ENCODE measurements at regions not wholly inside any gene's neighbourhood (a gene's known extent, or its start where the extent isn't known, plus 50 kb on each side); places are given as distances from the start of the nearest gene placed in this dataset.

DNA sequence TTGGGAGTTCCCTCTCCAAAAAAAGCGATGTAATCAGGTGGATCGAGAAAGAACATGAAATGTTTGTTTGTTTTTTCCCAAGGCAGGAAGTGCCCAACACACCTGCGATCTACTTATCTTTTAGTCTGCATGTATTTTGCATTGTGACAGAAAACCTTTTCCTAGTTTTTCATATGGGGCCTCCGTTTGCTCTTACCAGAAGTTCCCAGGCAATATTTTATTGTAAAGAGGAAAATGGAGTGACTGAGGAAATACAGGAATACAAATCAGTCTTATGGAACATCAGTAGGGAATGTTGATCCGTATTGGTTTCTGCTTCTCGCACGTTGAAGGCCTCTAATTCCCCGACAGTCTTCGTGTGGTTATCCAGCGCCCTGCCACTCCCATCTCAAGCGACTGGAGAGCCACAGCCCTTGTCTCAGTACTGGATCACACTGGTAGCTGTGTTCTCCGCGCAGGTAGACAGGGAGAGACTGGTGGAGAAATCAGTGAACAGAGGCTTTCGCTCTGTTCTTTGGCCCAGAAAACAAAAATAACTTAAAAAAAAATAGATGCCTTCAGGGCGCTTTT lies 107.4 kb downstream of the TRIM27 start:
- ChIA-PET POLR2A (no interaction called here), CTCF (no interaction called here)
- peaks cover 5 to 27% (median 19%) of the 10 kb centered on the region in 3 donors for H3K9me3 Mint-ChIP-seq
- peaks cover 79 to 80% of the 10 kb centered on the region in 2 donors for H3K27me3 Mint-ChIP-seq
- Histone ChIP-seq H3K27ac (ENCODE audit: low read length) (no peak overlapping the region), H3K36me3 (ENCODE audit: control insufficient read depth in 2 of 2, extremely low read depth in 1 of 2, insufficient read depth in 1 of 2, low read length in 1 of 2) (no peaks in the 10 kb centered on the region), H3K27me3 (replicated peaks in 1 of 2; ENCODE audit: control insufficient read depth in 2 of 2, extremely low read depth in 1 of 2, insufficient read depth in 2 of 2, low read length in 1 of 2) (peaks cover 49 to 62% of the 10 kb centered on the region in 2 experiments), H3K4me3 (ENCODE audit: control insufficient read depth in 1 of 2, extremely low read depth in 1 of 2, low read length in 1 of 2) (no peak overlapping the region), H3K9me3 (no peaks in the 10 kb centered on the region), H3K4me1 (ENCODE audit: control insufficient read depth in 1 of 2, extremely low read depth in 1 of 2, insufficient read depth in 2 of 2, low read length in 2 of 2) (peaks cover 0 to 7% of the 10 kb centered on the region in 2 experiments)
- 5% methylated on average over 4 of the region's 15 CpGs for WGBS (ENCODE audit: insufficient coverage)
- H3K27ac Mint-ChIP-seq, result no peak overlapping the region
- peaks cover 2% of the 10 kb centered on the region for H3K36me3 Mint-ChIP-seq
- peaks cover 6 to 34% (median 13%) of the 10 kb centered on the region in 3 donors for H3K4me1 Mint-ChIP-seq
- no peak overlapping the region for H3K4me3 Mint-ChIP-seq
- no peak for ATAC-seq (replicated peaks in 1 of 4)
- DNase-seq, result no peak

DNA sequence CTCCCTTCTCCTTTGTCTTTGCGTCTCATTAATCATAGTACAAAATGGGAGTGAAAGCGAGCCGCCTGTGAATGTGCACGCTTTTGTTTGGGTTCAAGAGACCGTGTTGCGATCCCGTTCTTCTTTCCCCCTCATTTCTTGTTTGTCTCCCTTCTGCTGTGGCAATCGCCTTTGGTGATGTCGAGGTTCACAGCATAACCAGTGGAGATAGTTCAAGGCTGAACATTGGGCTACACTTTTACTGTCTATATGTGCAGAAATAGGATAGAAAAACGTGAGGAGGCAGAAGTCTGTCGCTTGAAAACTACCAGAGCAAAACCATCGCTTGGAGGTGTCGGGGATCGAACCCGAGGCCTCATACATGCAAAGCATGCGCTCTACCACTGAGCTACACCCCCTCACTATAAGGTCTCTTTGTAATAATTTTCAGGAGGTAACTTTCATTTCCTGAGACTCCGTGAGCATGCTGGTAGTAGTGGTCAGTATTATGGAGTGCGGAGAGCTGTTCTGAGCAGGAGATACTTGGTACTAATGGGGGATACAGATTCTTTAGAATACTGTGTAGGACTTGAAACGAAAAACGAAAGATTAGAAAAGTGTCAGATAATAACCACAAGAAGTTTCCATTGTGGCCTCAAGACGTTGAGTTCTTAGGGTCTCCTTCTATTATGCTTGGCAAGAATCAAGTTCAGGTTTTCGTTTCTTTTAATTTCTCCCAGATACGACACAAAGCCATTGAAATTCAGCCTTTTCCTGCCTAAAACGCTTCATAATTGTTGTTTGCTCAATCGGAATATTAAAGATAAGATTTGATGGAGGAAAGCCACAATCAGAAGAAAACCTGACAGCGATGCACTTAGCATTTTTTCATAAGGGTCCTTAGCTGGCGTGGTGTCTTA lies 106.6 kb downstream of the TRIM27 start:
- 5% methylated on average over 7 of the region's 27 CpGs for WGBS (ENCODE audit: insufficient coverage)
- peaks cover 5 to 34% (median 13%) of the 10 kb centered on the region in 3 donors for H3K4me1 Mint-ChIP-seq

DNA sequence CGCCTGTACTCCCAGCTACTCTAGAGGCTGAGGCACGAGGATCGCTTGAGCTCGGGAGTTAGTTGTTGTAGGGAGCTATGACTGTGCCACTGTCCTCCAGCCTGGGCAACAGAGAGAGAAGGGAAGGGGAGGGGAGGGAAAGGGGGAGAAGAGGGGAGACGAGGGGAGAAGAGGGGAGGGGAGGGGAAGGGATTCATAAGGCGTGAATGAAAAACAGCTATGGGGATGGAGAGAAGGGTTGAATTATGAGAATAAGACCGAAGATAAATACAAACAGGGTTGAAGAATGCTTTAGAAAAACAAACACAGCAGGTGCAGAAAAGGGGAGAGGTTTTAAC lies 106.0 kb downstream of the TRIM27 start:
- H3K27ac Mint-ChIP-seq, result no peak overlapping the region
- CTCF ChIA-PET, result no interaction called here
- H3K36me3 ChIP-seq (ENCODE audit: control insufficient read depth in 2 of 2, extremely low read depth in 1 of 2, insufficient read depth in 1 of 2, low read length in 1 of 2), result no peaks in the 10 kb centered on the region
- H3K9me3 Mint-ChIP-seq, result peaks cover 0 to 21% (median 18%) of the 10 kb centered on the region in 3 donors
- POLR2A ChIA-PET, result interaction anchor here in 1 of 2 donors (0.6 kb wide), 1 partner anchor 393 kb away, joined by 3 read pairs; no protein-coding TSS in a partner anchor
- peaks cover 0 to 7% of the 10 kb centered on the region in 2 experiments for H3K4me1 ChIP-seq (ENCODE audit: control insufficient read depth in 1 of 2, extremely low read depth in 1 of 2, insufficient read depth in 2 of 2, low read length in 2 of 2)
- 8% methylated on average over 7 of the region's 7 CpGs for WGBS (ENCODE audit: insufficient coverage)
- H3K27me3 ChIP-seq (replicated peaks in 1 of 2; ENCODE audit: control insufficient read depth in 2 of 2, extremely low read depth in 1 of 2, insufficient read depth in 2 of 2, low read length in 1 of 2), result peaks cover 44 to 67% of the 10 kb centered on the region in 2 experiments
- DNase-seq, result no peak
- no peak for ATAC-seq (replicated peaks in 1 of 4)
- H3K27me3 Mint-ChIP-seq, result peaks cover 73 to 78% of the 10 kb centered on the region in 2 donors
- H3K4me3 ChIP-seq (ENCODE audit: control insufficient read depth in 1 of 2, extremely low read depth in 1 of 2, low read length in 1 of 2), result no peak overlapping the region
- no peaks in the 10 kb centered on the region for H3K9me3 ChIP-seq
- H3K27ac ChIP-seq (ENCODE audit: low read length), result no peak overlapping the region
- H3K4me1 Mint-ChIP-seq, result peaks cover 5 to 29% (median 13%) of the 10 kb centered on the region in 3 donors
- H3K36me3 Mint-ChIP-seq, result peaks cover 2% of the 10 kb centered on the region
- no peak overlapping the region for H3K4me3 Mint-ChIP-seq

More for the DNA sequence above, 106.6 kb downstream of the TRIM27 start:
- Histone ChIP-seq H3K4me1 (ENCODE audit: control insufficient read depth in 1 of 2, extremely low read depth in 1 of 2, insufficient read depth in 2 of 2, low read length in 2 of 2) (peaks cover 0 to 7% of the 10 kb centered on the region in 2 experiments), H3K9me3 (no peaks in the 10 kb centered on the region), H3K4me3 (ENCODE audit: control insufficient read depth in 1 of 2, extremely low read depth in 1 of 2, low read length in 1 of 2) (no peak overlapping the region), H3K36me3 (ENCODE audit: control insufficient read depth in 2 of 2, extremely low read depth in 1 of 2, insufficient read depth in 1 of 2, low read length in 1 of 2) (no peaks in the 10 kb centered on the region), H3K27ac (ENCODE audit: low read length) (no peak overlapping the region), H3K27me3 (replicated peaks in 1 of 2; ENCODE audit: control insufficient read depth in 2 of 2, extremely low read depth in 1 of 2, insufficient read depth in 2 of 2, low read length in 1 of 2) (peaks cover 45 to 65% of the 10 kb centered on the region in 2 experiments)
- H3K27me3 Mint-ChIP-seq, result peaks cover 77 to 80% of the 10 kb centered on the region in 2 donors
- CTCF ChIA-PET, result no interaction called here
- peaks cover 2% of the 10 kb centered on the region for H3K36me3 Mint-ChIP-seq
- DNase-seq (no peak), ATAC-seq (replicated peaks in 1 of 4) (no peak)
- peak overlapping the region in 1 of 2 donors; percentile 43 for H3K27ac Mint-ChIP-seq
- no peak overlapping the region for H3K4me3 Mint-ChIP-seq
- peaks cover under 1 to 22% (median 21%) of the 10 kb centered on the region in 3 donors for H3K9me3 Mint-ChIP-seq
- POLR2A ChIA-PET, result interaction anchor here in 1 of 2 donors (0.6 kb wide), 1 partner anchor 392 kb away, joined by 3 read pairs; no protein-coding TSS in a partner anchor

DNA sequence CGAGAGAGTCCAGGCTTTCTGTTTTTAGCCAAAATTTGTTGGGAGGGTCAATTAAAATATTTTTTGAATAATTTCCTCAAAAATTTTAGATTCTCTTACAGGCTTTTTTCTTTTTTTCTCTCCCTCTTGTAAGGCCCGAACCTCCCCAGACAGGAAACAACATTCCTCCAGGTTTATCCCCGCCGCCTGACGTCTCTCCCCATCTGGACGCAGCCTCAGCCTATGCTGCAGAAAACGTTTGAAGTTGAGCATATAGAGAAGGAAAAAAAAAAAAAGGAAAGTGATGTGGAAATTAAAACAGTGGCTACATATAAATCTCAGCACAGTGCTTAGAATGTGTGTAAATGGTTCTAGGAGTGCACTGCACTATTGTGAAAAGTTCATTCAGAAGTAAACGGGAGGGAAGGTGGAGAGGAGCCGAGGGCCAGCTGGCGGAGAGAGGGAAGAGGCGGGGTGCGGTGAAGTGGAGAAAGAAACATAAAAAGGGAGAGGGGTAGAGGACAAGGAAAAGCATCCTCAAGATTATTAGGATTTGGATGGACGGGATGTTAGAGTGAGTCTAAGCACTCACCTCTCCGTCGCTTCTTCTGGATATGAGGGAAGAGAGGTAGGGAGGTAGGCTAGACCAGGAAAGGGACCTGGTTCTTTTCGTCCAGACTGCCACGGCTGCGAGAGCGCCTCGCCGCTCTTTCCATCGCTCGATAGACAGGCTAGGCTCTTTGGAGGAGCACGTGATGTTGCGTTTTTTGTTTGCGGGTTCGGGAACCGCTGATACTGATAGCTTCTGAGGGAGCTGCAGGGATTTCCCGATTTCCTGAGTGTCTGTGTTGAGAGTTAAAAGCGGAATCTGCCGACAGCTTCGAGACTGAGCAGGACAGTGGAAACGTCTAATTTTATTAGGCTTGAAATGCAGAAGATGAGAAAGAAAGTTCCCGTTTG lies 98.7 kb downstream of the TRIM27 start:
- peaks cover 28 to 54% of the 10 kb centered on the region in 2 experiments for H3K27me3 ChIP-seq (replicated peaks in 1 of 2; ENCODE audit: control insufficient read depth in 2 of 2, extremely low read depth in 1 of 2, insufficient read depth in 2 of 2, low read length in 1 of 2)
- H3K9me3 ChIP-seq, result no peaks in the 10 kb centered on the region
- peak overlapping the region in 1 of 3 donors; percentile 23 for H3K4me3 Mint-ChIP-seq
- ATAC-seq (replicated peaks in 1 of 4) (no peak), DNase-seq (no peak)
- ChIA-PET POLR2A (no interaction called here), CTCF (interaction anchor here in 1 of 2 donors (2.2 kb wide), 1 partner anchor 12 kb away, joined by 11 read pairs; no protein-coding TSS in a partner anchor)
- H3K27ac Mint-ChIP-seq, result no peak overlapping the region
- H3K4me1 ChIP-seq (ENCODE audit: control insufficient read depth in 1 of 2, extremely low read depth in 1 of 2, insufficient read depth in 2 of 2, low read length in 2 of 2), result peaks cover 0 to 10% of the 10 kb centered on the region in 2 experiments
- peaks cover 0 to 3% (median 0%) of the 10 kb centered on the region in 3 donors for H3K9me3 Mint-ChIP-seq
- H3K27me3 Mint-ChIP-seq, result peaks cover 78 to 80% of the 10 kb centered on the region in 2 donors
- H3K36me3 Mint-ChIP-seq, result no peaks in the 10 kb centered on the region
- H3K4me1 Mint-ChIP-seq, result peaks cover 8 to 13% (median 11%) of the 10 kb centered on the region in 3 donors
- no peaks in the 10 kb centered on the region for H3K36me3 ChIP-seq (ENCODE audit: control insufficient read depth in 2 of 2, extremely low read depth in 1 of 2, insufficient read depth in 1 of 2, low read length in 1 of 2)
- 3% methylated on average over 26 of the region's 34 CpGs for WGBS (ENCODE audit: insufficient coverage)
- H3K4me3 ChIP-seq (ENCODE audit: control insufficient read depth in 1 of 2, extremely low read depth in 1 of 2, low read length in 1 of 2), result no peak overlapping the region
- no peak overlapping the region for H3K27ac ChIP-seq (ENCODE audit: low read length)

DNA sequence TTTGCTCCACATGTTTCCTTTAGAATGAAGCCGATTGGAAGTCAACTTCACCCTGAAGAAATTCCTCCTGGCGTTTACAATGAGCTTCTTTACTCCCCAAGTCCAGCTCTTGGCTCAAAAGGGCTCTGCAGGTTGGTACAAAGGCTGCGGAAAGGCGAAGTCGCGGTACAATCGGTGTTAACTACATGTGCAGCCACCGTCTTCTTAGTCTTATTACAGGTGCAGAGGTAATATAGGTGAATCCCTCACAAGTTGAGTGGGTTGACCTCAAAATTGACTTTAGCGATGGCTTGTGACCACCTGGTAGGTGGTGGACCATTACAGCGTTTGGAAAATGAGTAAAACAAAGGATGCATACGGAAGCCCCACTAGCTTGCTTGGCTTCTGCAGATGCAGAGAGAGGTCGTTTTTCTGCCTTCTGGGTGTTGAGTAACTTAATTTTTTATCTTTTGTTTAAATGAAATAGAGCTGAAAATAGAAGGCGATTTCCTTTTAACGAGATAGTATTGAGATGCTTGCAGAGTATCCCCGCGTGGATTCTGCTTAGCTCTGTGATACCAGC lies 98.0 kb downstream of the TRIM27 start:
- Histone ChIP-seq H3K36me3 (ENCODE audit: control insufficient read depth in 2 of 2, extremely low read depth in 1 of 2, insufficient read depth in 1 of 2, low read length in 1 of 2) (no peaks in the 10 kb centered on the region), H3K27ac (ENCODE audit: low read length) (no peak overlapping the region), H3K9me3 (no peaks in the 10 kb centered on the region), H3K4me1 (ENCODE audit: control insufficient read depth in 1 of 2, extremely low read depth in 1 of 2, insufficient read depth in 2 of 2, low read length in 2 of 2) (peaks cover 0 to 10% of the 10 kb centered on the region in 2 experiments), H3K27me3 (replicated peaks in 1 of 2; ENCODE audit: control insufficient read depth in 2 of 2, extremely low read depth in 1 of 2, insufficient read depth in 2 of 2, low read length in 1 of 2) (peaks cover 25 to 50% of the 10 kb centered on the region in 2 experiments), H3K4me3 (ENCODE audit: control insufficient read depth in 1 of 2, extremely low read depth in 1 of 2, low read length in 1 of 2) (no peak overlapping the region)
- DNase-seq (no peak), ATAC-seq (replicated peaks in 1 of 4) (no peak)
- POLR2A ChIA-PET, result no interaction called here
- 18% methylated on average over 14 of the region's 16 CpGs for WGBS (ENCODE audit: insufficient coverage)
- peaks cover 0 to 3% (median 0%) of the 10 kb centered on the region in 3 donors for H3K9me3 Mint-ChIP-seq
- CTCF ChIA-PET, result interaction anchor here in 1 of 2 donors (2.2 kb wide), 1 partner anchor 12 kb away, joined by 11 read pairs; no protein-coding TSS in a partner anchor
- peaks cover 85 to 86% of the 10 kb centered on the region in 2 donors for H3K27me3 Mint-ChIP-seq
- peak overlapping the region in 1 of 3 donors; percentile 23 for H3K4me3 Mint-ChIP-seq
- H3K27ac Mint-ChIP-seq, result no peak overlapping the region
- no peaks in the 10 kb centered on the region for H3K36me3 Mint-ChIP-seq
- peaks cover 8 to 13% (median 11%) of the 10 kb centered on the region in 3 donors for H3K4me1 Mint-ChIP-seq

Data from T-cell (primary cell).